D721Med (cell line): ENCODE measurements at regions not wholly inside any gene's neighbourhood (a gene's known extent, or its start where the extent isn't known, plus 50 kb on each side); places are given as distances from the start of the nearest gene placed in this dataset.

Experiments
- DNase-seq: peaks from one replicate; pipeline ENCODE4 v3.0.0; 2011; ENCODE audit warnings: low spot score; ENCODE audit not compliant: insufficient read length
- FAIRE-seq: peaks from 2 replicates; lab custom pipeline; 2011; peaks lifted over from hg19 to GRCh38; lab: Jason Lieb, UNC
- CTCF ChIP-seq: IDR thresholded peaks from 2 replicates; pipeline ENCODE4 v1.5.1; 2012; ENCODE audit warnings: mild to moderate bottlenecking, control low read depth; ENCODE audit not compliant: insufficient read depth; ENCODE audit errors: missing control alignments

- FAIRE-seq, result no peak
- no peak for DNase-seq
- no peak for TF ChIP-seq CTCF
These were observed 322.6 kb downstream of the PCNX1 start for GRCh38 chr14:71229875-71230274.

GRCh38 chr14:71230897-71231296 is 323.6 kb downstream of the PCNX1 start:
- DNase-seq, result no peak
- no peak for FAIRE-seq
- no peak for TF ChIP-seq CTCF

GRCh38 chr14:71231521-71232393 is 324.5 kb downstream of the PCNX1 start:
- FAIRE-seq (no peak), DNase-seq (no peak)
- no peak for TF ChIP-seq CTCF

GRCh38 chr14:71232506-71232905 is 325.2 kb downstream of the PCNX1 start:
- no peak for FAIRE-seq
- TF ChIP-seq CTCF, result no peak
- DNase-seq, result no peak

GRCh38 chr14:71235875-71236274 is 328.6 kb downstream of the PCNX1 start:
- no peak for FAIRE-seq
- DNase-seq, result no peak
- TF ChIP-seq CTCF, result no peak

- DNase-seq, result no peak
- FAIRE-seq, result no peak
- no peak for TF ChIP-seq CTCF
These were observed 329.2 kb downstream of the PCNX1 start for GRCh38 chr14:71236487-71236886.

- TF ChIP-seq CTCF, result no peak
- no peak for FAIRE-seq
- DNase-seq, result no peak
These were observed 330.3 kb downstream of the PCNX1 start for GRCh38 chr14:71237556-71237955.
